H9 (cell line): ENCODE measurements at regions not wholly inside any gene's neighbourhood (a gene's known extent, or its start where the extent isn't known, plus 50 kb on each side); places are given as distances from the start of the nearest gene placed in this dataset.

Experiments
- DNase-seq: peaks from one replicate; pipeline ENCODE4 v3.0.0-alpha.2; 2017
- H2AFZ ChIP-seq: one replicate; pipeline ENCODE4 v1.6.1; 2013; ENCODE audit warnings: mild to moderate bottlenecking, low read length, control low read depth, moderate library complexity
- H2AK5ac ChIP-seq: 2 replicates; pipeline ENCODE4 v1.6.1; 2013; ENCODE audit warnings: low read length, control low read depth, mixed read lengths; ENCODE audit not compliant: insufficient read length
- H2BK120ac ChIP-seq: one replicate; pipeline ENCODE4 v1.6.1; 2013; ENCODE audit warnings: low read depth, mild to moderate bottlenecking, low read length, control low read depth, inconsistent platforms; ENCODE audit not compliant: poor library complexity, severe bottlenecking
- H2BK12ac ChIP-seq: 2 replicates; pipeline ENCODE4 v1.6.1; 2013; ENCODE audit warnings: low read length, control low read depth, mixed read lengths, low read depth; ENCODE audit not compliant: insufficient read length
- H2BK15ac ChIP-seq: 2 replicates; pipeline ENCODE4 v1.6.1; 2013; ENCODE audit warnings: low read depth, low read length, control low read depth
- H2BK20ac ChIP-seq: one replicate; pipeline ENCODE4 v1.6.1; 2013; ENCODE audit warnings: low read depth, mild to moderate bottlenecking, low read length, control low read depth, inconsistent platforms; ENCODE audit not compliant: poor library complexity, severe bottlenecking
- H2BK5ac ChIP-seq: 2 replicates; pipeline ENCODE4 v1.6.1; 2013; ENCODE audit warnings: low read length, control low read depth, mixed read lengths; ENCODE audit not compliant: insufficient read length
- H3K14ac ChIP-seq: 2 replicates; pipeline ENCODE4 v1.6.1; 2013; ENCODE audit warnings: low read length, control low read depth; ENCODE audit not compliant: insufficient read depth
- H3K18ac ChIP-seq: 2 replicates; pipeline ENCODE4 v1.6.1; 2013; ENCODE audit warnings: low read depth, mild to moderate bottlenecking, mixed read lengths, low read length, control low read depth; ENCODE audit not compliant: insufficient read length
- H3K23ac ChIP-seq: 2 replicates; pipeline ENCODE4 v1.6.1; 2013; ENCODE audit warnings: low read length, control low read depth, mixed read lengths, low read depth; ENCODE audit not compliant: insufficient read length
- H3K23me2 ChIP-seq: 2 replicates; pipeline ENCODE4 v1.6.1; 2013; ENCODE audit warnings: low read depth, mild to moderate bottlenecking, mixed read lengths, low read length, control low read depth; ENCODE audit not compliant: insufficient read length, poor library complexity, severe bottlenecking
- H3K27ac ChIP-seq: 2 replicates; pipeline ENCODE4 v1.5.1; 2013; ENCODE audit warnings: low read length, control low read depth, mixed read lengths, low read depth; ENCODE audit not compliant: insufficient read length
- H3K27me3 ChIP-seq: 2 replicates; pipeline ENCODE4 v1.6.1; 2013; ENCODE audit warnings: low read length, control low read depth, inconsistent platforms; ENCODE audit not compliant: insufficient read depth
- H3K4ac ChIP-seq: 2 replicates; pipeline ENCODE4 v1.6.1; 2013; ENCODE audit warnings: low read depth, mild to moderate bottlenecking, control low read depth, inconsistent platforms, low read length, moderate library complexity
- H3K4me1 ChIP-seq: 2 replicates; pipeline ENCODE4 v1.6.1; 2013; ENCODE audit warnings: low read length, control low read depth, inconsistent platforms; ENCODE audit not compliant: insufficient read depth
- H3K4me2 ChIP-seq: 2 replicates; pipeline ENCODE4 v1.6.1; 2013; ENCODE audit warnings: low read length, control low read depth, mixed read lengths; ENCODE audit not compliant: insufficient read length, insufficient read depth
- H3K56ac ChIP-seq: 2 replicates; pipeline ENCODE4 v1.6.1; 2013; ENCODE audit warnings: low read depth, mild to moderate bottlenecking, mixed read lengths, low read length, control low read depth; ENCODE audit not compliant: insufficient read length
- H3K79me1 ChIP-seq: 2 replicates; pipeline ENCODE4 v1.6.1; 2013; ENCODE audit warnings: low read depth, mild to moderate bottlenecking, moderate library complexity, low read length, control low read depth, inconsistent platforms; ENCODE audit not compliant: insufficient read depth, poor library complexity, severe bottlenecking
- H3K79me2 ChIP-seq: 2 replicates; pipeline ENCODE4 v1.6.1; 2013; ENCODE audit warnings: low read length, control low read depth, inconsistent platforms; ENCODE audit not compliant: insufficient read depth
- H3K9ac ChIP-seq: 2 replicates; pipeline ENCODE4 v1.6.1; 2013; ENCODE audit warnings: low read length, control low read depth, mixed read lengths; ENCODE audit not compliant: insufficient read length; ENCODE audit errors: extremely low read depth
- H3K9me3 ChIP-seq: one replicate; pipeline ENCODE4 v1.6.1; 2013; ENCODE audit warnings: low read depth, low read length, inconsistent platforms; ENCODE audit not compliant: control insufficient read depth
- H3T11ph ChIP-seq: one replicate; pipeline ENCODE4 v1.6.1; 2013; ENCODE audit warnings: mild to moderate bottlenecking, low read length, control low read depth, inconsistent platforms
- H4K20me1 ChIP-seq: one replicate; pipeline ENCODE4 v1.6.1; 2013; ENCODE audit not compliant: control insufficient read depth, insufficient read length, insufficient read depth
- H4K5ac ChIP-seq: 2 replicates; pipeline ENCODE4 v1.6.1; 2013; ENCODE audit warnings: low read depth, mild to moderate bottlenecking, mixed read lengths, low read length, control low read depth; ENCODE audit not compliant: insufficient read length
- H4K8ac ChIP-seq: replicated peaks from 2 replicates; pipeline ENCODE4 v1.6.1; 2013; ENCODE audit warnings: low read length, control low read depth, mixed read lengths, low read depth; ENCODE audit not compliant: insufficient read length
- H4K91ac ChIP-seq: 2 replicates; pipeline ENCODE4 v1.6.1; 2013; ENCODE audit warnings: low read depth, mild to moderate bottlenecking, moderate library complexity, mixed read lengths, low read length, control low read depth; ENCODE audit not compliant: insufficient read length
- H3K27ac Mint-ChIP-seq, 3 experiments: 2 replicates in 2 of 3; 3 replicates in 1 of 3; pipeline ENCODE4 v1.8.0; 2020 to 2021; ENCODE audit warnings: mixed read lengths in 3 of 3, mild to moderate bottlenecking in 1 of 3, moderate library complexity in 1 of 3
- H3K27me3 Mint-ChIP-seq: 2 replicates; pipeline ENCODE4 v1.8.0; 2021; ENCODE audit warnings: low read depth, mild to moderate bottlenecking, moderate library complexity, mixed read lengths
- H3K36me3 Mint-ChIP-seq, 3 experiments: 2 replicates in 2 of 3; 3 replicates in 1 of 3; pipeline ENCODE4 v1.8.0; 2020 to 2021; ENCODE audit warnings: low read depth in 3 of 3, mixed read lengths in 3 of 3; ENCODE audit not compliant: insufficient read depth in 1 of 3
- H3K4me1 Mint-ChIP-seq, 2 experiments: 2 replicates each; pipeline ENCODE4 v1.8.0; 2020; ENCODE audit warnings: mixed read lengths in 2 of 2
- H3K4me3 Mint-ChIP-seq, 2 experiments: 2 replicates in 1 of 2; 3 replicates in 1 of 2; pipeline ENCODE4 v1.8.0; 2020 to 2021; ENCODE audit warnings: mild to moderate bottlenecking in 2 of 2, mixed read lengths in 2 of 2, moderate library complexity in 1 of 2
- H3K9me3 Mint-ChIP-seq, 2 experiments: 2 replicates in 1 of 2; 3 replicates in 1 of 2; pipeline ENCODE4 v1.8.0; 2020; ENCODE audit warnings: mild to moderate bottlenecking in 2 of 2, mixed read lengths in 2 of 2, moderate library complexity in 1 of 2
- TF ChIP-seq, protein P1 (sequence below): fragments of 200-600 bp; sonication (generic); conservative IDR thresholded peaks from 3 replicates; pipeline ENCODE4 v1.8.0; 2021; ENCODE audit warnings: antibody characterized with exemption, mild to moderate bottlenecking

DNA sequence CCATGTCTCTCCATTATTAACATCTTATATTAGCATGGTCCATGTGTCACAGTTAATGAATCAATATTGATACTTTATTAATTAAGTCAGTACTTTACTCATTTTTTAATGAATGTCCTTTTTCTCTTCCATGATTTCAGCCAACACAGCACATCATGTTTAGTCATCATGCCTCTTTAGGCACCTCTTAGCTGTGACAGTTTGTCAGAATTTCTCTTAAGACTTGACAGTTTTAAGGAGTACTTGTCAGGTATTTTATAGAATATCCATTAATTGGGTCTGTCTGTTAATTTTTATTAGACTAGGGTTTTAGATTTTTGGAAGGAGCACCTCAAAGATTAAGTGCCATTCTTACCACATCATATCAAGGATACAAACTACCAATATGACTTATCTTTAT is 729.4 kb downstream of the HACE1 start:
- Histone ChIP-seq H4K8ac (no peak overlapping the region), H3K9me3 (no peaks in the 10 kb centered on the region), H3K4ac (no peak overlapping the region), H3K23ac (no peak overlapping the region), H3K79me1 (no peaks in the 10 kb centered on the region), H3K18ac (no peak overlapping the region), H2BK120ac (no peak overlapping the region), H2BK20ac (no peak overlapping the region), H3T11ph (no peak overlapping the region), H3K27ac (no peak overlapping the region), H3K14ac (no peak overlapping the region), H3K56ac (no peak overlapping the region), H2AFZ (no peak overlapping the region), H3K9ac (no peak overlapping the region), H3K79me2 (no peaks in the 10 kb centered on the region), H2BK12ac (no peak overlapping the region), H3K4me2 (no peak overlapping the region), H4K5ac (no peak overlapping the region), H2AK5ac (no peak overlapping the region), H4K20me1 (no peaks in the 10 kb centered on the region), H3K4me1 (no peaks in the 10 kb centered on the region), H4K91ac (no peak overlapping the region), H2BK15ac (no peak overlapping the region), H2BK5ac (no peak overlapping the region), H3K23me2 (no peaks in the 10 kb centered on the region), H3K27me3 (no peaks in the 10 kb centered on the region)
- no peak for DNase-seq
- no peaks in the 10 kb centered on the region for H3K27me3 Mint-ChIP-seq
- no peak overlapping the region for H3K4me3 Mint-ChIP-seq
- peaks cover 0 to 2% of the 10 kb centered on the region in 2 experiments; a peak in 1 of 4 replicates for H3K4me1 Mint-ChIP-seq
- no peak overlapping the region for H3K27ac Mint-ChIP-seq
- TF ChIP-seq, protein P1, sequence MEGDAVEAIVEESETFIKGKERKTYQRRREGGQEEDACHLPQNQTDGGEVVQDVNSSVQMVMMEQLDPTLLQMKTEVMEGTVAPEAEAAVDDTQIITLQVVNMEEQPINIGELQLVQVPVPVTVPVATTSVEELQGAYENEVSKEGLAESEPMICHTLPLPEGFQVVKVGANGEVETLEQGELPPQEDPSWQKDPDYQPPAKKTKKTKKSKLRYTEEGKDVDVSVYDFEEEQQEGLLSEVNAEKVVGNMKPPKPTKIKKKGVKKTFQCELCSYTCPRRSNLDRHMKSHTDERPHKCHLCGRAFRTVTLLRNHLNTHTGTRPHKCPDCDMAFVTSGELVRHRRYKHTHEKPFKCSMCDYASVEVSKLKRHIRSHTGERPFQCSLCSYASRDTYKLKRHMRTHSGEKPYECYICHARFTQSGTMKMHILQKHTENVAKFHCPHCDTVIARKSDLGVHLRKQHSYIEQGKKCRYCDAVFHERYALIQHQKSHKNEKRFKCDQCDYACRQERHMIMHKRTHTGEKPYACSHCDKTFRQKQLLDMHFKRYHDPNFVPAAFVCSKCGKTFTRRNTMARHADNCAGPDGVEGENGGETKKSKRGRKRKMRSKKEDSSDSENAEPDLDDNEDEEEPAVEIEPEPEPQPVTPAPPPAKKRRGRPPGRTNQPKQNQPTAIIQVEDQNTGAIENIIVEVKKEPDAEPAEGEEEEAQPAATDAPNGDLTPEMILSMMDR: no peak
- no peaks in the 10 kb centered on the region for H3K9me3 Mint-ChIP-seq
- H3K36me3 Mint-ChIP-seq: peaks cover 0 to 3% (median 0%) of the 10 kb centered on the region in 3 experiments; a peak in 2 of 7 replicates
